Fibroblast of villous mesenchyme (primary cell): ENCODE measurements at regions not wholly inside any gene's neighbourhood (a gene's known extent, or its start where the extent isn't known, plus 50 kb on each side); places are given as distances from the start of the nearest gene placed in this dataset.

Experiments
- DNase-seq: peaks from one replicate; pipeline ENCODE4 v3.0.0-alpha.2; 2010; ENCODE audit warnings: low read depth
- H3K4me3 ChIP-seq: 2 replicates; pipeline ENCODE4 v1.5.1; 2011; ENCODE audit warnings: low read depth, mild to moderate bottlenecking, low read length
- CTCF ChIP-seq: IDR thresholded peaks from 2 replicates; pipeline ENCODE4 v1.5.1; 2012; ENCODE audit warnings: low read depth, mild to moderate bottlenecking, low read length; ENCODE audit not compliant: insufficient read depth

DNA sequence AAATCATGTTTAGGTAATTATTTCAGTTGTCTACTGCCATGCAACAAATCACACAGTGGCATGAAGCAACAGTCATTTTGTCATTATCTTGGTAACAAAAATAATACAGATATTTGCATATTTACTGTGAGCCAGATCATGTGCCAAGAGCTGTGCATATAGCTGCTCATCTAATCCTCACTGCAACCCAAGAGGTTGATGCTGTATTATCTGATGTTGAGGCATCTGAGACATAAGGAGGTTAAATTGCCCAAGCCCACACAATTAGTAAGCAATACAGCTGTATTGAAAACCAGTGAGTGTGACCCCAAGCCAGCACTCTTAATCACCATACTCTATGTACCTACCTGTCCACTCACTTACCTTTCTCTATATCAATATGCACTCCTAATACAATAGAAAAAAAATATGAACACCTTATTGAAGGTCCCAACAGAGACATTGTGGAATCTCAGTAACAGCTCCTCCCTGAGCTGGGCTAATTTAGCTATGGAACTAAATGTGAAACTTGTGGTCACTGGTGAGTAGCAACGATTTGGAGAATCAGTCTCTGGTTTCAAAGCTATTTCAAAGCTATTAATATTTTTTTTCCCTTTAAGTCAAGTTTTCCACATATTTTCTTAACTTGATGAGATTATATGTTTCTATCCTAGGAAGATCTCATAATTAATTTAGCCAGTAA lies 185.2 kb downstream of the KLF12 start:
- no peak overlapping the region for H3K4me3 ChIP-seq
- TF ChIP-seq CTCF = no peak
- DNase-seq = no peak

- no peak for TF ChIP-seq CTCF
- DNase-seq = no peak
- H3K4me3 ChIP-seq = no peak overlapping the region
These were observed 188.3 kb downstream of the KLF12 start for GRCh38 chr13:73945871-73946270.

- no peak overlapping the region for H3K4me3 ChIP-seq
- no peak for TF ChIP-seq CTCF
- DNase-seq = no peak
These were observed 188.8 kb downstream of the KLF12 start for GRCh38 chr13:73945382-73945781.

GRCh38 chr13:73943965-73944233 lies 190.3 kb downstream of the KLF12 start:
- TF ChIP-seq CTCF = no peak
- H3K4me3 ChIP-seq = no peak overlapping the region
- no peak for DNase-seq

DNA sequence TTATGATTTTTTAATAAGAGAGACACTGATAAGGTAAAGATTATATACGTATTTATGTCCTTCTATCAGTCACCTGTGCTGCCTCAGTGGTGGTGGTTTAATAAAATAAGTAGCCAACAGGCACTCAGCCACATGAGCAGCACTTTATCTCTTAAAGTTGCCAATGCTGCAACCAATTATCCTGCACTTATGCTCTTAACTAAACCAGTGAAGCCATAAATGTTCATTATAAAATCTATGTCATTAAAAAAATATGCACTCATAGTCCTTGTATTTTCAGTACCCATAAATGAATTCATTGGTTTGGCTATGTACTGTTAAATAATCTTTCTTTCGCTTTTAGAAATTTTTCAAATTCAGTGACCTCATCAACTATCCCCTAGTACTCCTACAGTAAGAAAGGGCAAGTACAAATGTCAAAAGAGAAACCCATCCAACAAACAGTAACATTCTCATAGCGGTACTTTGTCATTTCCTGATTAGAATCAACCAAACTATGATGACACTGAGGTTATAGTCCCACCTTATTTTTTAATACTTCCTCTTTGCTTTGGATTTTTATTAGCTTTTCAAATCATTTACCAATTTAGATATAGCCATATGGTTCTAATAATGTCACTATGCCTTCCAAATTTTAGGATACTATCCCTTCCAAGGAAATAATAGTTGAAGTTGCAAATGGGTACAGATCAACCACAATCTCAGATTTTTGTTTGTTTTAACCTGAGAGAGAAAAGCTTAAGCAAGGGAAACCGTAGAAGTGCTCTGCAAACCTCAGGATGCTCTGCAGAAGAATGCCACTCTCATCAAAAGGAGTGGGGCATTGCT lies 190.9 kb downstream of the KLF12 start:
- no peak for DNase-seq
- TF ChIP-seq CTCF = no peak

DNA sequence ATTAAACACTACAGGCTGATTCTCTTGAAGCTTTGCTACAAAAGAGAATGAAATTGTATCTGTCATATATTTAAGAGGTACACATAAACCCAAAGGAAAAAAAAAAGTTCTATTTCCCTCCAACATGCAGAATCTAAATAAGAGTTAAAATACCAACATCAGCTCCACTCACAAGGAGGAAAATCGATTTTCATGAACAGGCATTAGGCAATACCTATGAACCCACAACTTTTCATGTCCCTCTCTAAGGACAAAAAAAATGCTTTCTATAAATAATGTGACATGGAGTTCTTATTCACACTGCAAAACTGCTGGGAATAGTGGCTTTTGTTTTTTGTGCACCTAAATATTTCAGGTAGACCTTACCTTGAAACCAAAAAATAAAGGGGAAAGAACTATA lies 192.5 kb downstream of the KLF12 start:
- H3K4me3 ChIP-seq = no peak overlapping the region
- no peak for TF ChIP-seq CTCF
- no peak for DNase-seq

More for the DNA sequence above, 190.9 kb downstream of the KLF12 start:
- H3K4me3 ChIP-seq = no peak overlapping the region
